ENCODE measurements at regions not wholly inside any gene's neighbourhood (a gene's known extent, or its start where the extent isn't known, plus 50 kb on each side); places are given as distances from the start of the nearest gene placed in this dataset.
"Not testable (repeated sequence)": the region's sequence is repeated elsewhere in the genome, so short reads cannot be mapped to it uniquely, and the experiment has no call there.

GRCh38 chr14:44385906-44386305 is 121.2 kb downstream of the FSCB start:
- no peak overlapping the region for H3K27ac ChIP-seq
- TF ChIP-seq ZFX (IDR thresholded peaks at IDR 0.05), result no peak
- TF ChIP-seq, protein P1, sequence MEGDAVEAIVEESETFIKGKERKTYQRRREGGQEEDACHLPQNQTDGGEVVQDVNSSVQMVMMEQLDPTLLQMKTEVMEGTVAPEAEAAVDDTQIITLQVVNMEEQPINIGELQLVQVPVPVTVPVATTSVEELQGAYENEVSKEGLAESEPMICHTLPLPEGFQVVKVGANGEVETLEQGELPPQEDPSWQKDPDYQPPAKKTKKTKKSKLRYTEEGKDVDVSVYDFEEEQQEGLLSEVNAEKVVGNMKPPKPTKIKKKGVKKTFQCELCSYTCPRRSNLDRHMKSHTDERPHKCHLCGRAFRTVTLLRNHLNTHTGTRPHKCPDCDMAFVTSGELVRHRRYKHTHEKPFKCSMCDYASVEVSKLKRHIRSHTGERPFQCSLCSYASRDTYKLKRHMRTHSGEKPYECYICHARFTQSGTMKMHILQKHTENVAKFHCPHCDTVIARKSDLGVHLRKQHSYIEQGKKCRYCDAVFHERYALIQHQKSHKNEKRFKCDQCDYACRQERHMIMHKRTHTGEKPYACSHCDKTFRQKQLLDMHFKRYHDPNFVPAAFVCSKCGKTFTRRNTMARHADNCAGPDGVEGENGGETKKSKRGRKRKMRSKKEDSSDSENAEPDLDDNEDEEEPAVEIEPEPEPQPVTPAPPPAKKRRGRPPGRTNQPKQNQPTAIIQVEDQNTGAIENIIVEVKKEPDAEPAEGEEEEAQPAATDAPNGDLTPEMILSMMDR (conservative IDR thresholded peaks at IDR 0.05), result no peak

DNA sequence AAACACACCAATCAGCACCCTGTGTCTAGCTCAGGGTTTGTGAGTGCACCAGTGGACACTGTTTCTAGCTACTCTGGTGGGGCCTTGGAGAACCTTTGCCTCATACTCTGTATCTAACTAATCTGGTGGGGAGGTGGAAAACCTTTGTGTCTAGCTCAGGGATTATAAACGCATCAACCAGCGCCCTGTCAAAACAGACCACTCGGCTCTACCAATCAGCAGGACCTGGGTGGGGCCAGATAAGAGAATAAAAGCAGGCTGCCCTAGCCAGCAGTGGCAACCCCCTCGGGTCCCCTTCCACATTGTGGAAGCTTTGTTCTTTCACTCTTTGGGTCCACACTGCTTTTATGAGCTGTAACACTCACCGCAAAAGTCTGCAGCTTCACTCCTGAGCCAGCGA is 121.8 kb downstream of the FSCB start:
- not testable (repeated sequence) for H3K27ac ChIP-seq

- H3K27ac ChIP-seq, result not testable (repeated sequence)
These were observed 122.3 kb downstream of the FSCB start for GRCh38 chr14:44384601-44385293.

DNA sequence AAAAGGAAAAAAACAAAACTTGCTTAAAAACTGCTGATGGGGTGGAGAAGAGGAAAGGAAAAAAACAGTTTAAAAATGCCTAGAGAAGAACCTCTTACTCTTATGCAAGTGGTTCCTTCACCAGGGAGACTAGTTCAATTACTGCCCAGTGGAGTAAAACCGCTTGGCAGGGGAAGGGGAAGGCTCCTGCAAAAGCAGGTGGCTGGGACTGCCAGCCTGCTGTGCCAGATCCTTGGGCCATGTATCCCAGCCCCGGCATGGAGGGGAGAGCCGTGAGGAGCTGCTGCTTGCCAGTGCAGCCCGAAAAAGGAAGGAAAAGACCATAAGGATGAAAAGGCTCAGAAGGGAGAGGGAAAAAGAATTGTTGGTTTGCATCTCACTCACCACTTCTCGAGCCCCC is 123.0 kb downstream of the FSCB start:
- TF ChIP-seq, protein P1 (conservative IDR thresholded peaks at IDR 0.05), result no peak
- no peak for TF ChIP-seq ZFX (IDR thresholded peaks at IDR 0.05)

GRCh38 chr14:44383636-44384035 is 123.4 kb downstream of the FSCB start:
- TF ChIP-seq ZFX (IDR thresholded peaks at IDR 0.05), result no peak
- TF ChIP-seq, protein P1 (conservative IDR thresholded peaks at IDR 0.05), result no peak
- H3K27ac ChIP-seq, result no peak overlapping the region

More for the DNA sequence above, 123.0 kb downstream of the FSCB start:
- H3K27ac ChIP-seq, result no peak overlapping the region

DNA sequence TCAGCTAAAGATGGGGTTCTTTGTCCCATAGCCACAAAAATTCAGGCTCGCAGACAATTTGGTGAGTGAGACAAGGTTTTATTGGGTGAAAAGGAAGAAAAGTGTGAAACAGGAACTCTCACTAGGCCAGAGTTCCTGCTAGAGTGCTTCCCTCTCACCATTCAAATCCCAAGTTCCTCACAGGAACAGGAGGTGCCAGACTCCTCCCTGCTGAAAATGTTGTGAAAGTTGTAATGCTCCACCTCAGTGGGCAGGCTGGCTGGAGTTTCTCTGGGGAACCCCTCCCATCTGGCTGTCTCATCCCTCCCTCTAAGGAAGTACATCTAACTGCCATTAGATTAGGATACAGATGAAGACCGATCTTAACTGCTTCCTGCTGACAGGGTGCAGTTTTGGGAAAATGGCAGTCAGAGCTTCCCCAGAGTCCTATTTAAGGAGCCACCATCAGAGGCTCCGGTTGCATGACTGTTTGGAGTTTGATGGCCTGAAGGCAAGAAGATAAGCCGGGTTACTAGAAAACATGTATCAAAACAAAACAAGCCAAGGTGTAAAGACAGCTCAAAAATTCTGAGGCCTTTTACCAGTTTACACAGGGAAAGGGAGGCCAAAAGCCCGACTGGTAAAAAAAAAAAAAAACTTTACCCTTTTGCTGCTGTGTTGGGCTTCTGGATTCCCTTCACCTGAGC is 127.6 kb downstream of the FSCB start:
- no peak for TF ChIP-seq ZFX (IDR thresholded peaks at IDR 0.05)
- TF ChIP-seq, protein P1 (conservative IDR thresholded peaks at IDR 0.05), result no peak

GRCh38 chr14:44374906-44375305 is 132.2 kb downstream of the FSCB start:
- TF ChIP-seq, protein P1 (conservative IDR thresholded peaks at IDR 0.05), result no peak
- TF ChIP-seq ZFX (IDR thresholded peaks at IDR 0.05), result no peak
- H3K27ac ChIP-seq, result no peak overlapping the region

More for the DNA sequence above, 127.6 kb downstream of the FSCB start:
- H3K27ac ChIP-seq, result no peak overlapping the region

DNA sequence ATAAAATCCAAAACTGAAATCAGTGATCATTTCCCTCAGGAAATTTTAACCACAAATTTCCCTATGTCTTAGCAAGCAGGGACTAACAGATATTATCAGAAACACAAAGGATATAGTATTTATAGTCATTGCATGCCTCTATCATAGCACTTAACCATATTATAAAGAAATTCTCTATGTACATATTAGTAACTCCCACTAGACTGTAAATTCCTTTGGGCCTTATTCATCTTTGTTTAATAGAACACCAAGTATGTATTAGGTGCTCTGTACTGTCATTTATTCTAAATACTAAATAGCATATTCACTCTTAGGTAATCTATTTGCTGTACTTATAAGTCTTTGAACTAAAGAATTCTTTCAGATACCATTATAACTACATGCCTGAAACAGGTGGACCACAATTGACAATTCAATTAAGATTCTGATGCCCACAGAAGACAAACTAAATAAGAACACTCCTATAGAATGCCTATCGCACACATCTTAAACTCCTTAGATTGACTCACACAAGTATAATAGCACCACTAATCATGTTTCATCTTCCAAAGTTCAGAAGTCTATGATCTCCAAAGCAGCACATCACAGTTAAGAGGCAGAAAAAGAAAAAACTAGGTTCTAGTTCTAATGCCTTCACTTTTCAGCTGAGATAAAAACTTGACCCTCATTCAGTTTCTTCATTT is 134.1 kb downstream of the FSCB start:
- no peak overlapping the region for H3K27ac ChIP-seq
- TF ChIP-seq ZFX (IDR thresholded peaks at IDR 0.05), result no peak
- TF ChIP-seq, protein P1 (conservative IDR thresholded peaks at IDR 0.05), result no peak
